ENCODE measurements at regions not wholly inside any gene's neighbourhood (a gene's known extent, or its start where the extent isn't known, plus 50 kb on each side); places are given as distances from the start of the nearest gene placed in this dataset.

DNA sequence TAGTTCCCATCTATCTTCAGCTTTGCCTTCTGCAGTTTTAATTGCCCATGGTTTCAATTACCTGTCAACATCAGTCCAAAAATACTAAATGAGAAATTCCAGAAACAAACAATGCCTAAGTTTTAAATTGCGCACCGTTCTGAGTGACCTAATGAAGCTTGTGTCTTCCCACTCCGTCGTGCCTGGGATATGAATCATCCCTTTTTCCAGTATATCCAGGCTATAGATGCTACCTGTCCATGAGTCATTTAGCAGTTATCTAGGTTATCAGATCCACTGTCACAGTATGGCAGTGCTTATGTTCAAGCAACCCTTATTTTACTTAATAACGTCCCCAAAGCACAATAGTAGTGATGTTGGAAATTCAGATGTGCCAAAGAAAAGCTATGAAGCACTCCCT lies 363.6 kb upstream of the FAM241A start:
- TF ChIP-seq BHLHE40 (IDR thresholded peaks at IDR 0.05; ENCODE audit: low read depth, low read length) (no peak), RAD21 (IDR thresholded peaks at IDR 0.05; ENCODE audit: low read length) (no peak), CEBPB (IDR thresholded peaks at IDR 0.05; ENCODE audit: low read depth, low read length) (no peak)
- TF ChIP-seq, protein P1, sequence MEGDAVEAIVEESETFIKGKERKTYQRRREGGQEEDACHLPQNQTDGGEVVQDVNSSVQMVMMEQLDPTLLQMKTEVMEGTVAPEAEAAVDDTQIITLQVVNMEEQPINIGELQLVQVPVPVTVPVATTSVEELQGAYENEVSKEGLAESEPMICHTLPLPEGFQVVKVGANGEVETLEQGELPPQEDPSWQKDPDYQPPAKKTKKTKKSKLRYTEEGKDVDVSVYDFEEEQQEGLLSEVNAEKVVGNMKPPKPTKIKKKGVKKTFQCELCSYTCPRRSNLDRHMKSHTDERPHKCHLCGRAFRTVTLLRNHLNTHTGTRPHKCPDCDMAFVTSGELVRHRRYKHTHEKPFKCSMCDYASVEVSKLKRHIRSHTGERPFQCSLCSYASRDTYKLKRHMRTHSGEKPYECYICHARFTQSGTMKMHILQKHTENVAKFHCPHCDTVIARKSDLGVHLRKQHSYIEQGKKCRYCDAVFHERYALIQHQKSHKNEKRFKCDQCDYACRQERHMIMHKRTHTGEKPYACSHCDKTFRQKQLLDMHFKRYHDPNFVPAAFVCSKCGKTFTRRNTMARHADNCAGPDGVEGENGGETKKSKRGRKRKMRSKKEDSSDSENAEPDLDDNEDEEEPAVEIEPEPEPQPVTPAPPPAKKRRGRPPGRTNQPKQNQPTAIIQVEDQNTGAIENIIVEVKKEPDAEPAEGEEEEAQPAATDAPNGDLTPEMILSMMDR (conservative IDR thresholded peaks at IDR 0.05; ENCODE audit: low read depth, low read length): no peak

Measured in IMR-90 (cell line).